ENCODE measurements at regions not wholly inside any gene's neighbourhood (a gene's known extent, or its start where the extent isn't known, plus 50 kb on each side); places are given as distances from the start of the nearest gene placed in this dataset.

DNA sequence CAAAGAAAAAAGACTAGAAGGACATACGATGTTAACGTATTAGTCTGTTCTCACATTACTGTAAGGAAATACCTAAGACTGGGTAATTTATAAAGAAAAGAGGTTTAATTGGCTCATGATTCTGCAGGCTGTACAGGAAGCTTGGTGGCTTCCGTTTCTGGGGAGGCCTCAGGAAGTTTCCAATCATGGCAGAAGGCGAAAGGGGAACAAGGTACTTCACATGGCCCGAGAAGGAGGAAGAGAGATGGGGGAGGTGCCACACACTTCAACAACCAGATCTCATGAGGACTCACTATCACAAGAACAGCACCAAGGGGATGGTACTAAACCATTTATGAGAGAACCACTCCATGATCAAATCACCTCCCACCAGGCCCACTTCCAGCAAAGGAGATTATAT is 110.1 kb downstream of the CARTPT start:
- no peak overlapping the region for H3K4me3 ChIP-seq
- DNase-seq: no peak
- 72 to 91% (median 79%) methylated on average over 5 of the region's 5 CpGs for whole genome bisulfite sequencing, 4 donors
- TF ChIP-seq, protein P1, sequence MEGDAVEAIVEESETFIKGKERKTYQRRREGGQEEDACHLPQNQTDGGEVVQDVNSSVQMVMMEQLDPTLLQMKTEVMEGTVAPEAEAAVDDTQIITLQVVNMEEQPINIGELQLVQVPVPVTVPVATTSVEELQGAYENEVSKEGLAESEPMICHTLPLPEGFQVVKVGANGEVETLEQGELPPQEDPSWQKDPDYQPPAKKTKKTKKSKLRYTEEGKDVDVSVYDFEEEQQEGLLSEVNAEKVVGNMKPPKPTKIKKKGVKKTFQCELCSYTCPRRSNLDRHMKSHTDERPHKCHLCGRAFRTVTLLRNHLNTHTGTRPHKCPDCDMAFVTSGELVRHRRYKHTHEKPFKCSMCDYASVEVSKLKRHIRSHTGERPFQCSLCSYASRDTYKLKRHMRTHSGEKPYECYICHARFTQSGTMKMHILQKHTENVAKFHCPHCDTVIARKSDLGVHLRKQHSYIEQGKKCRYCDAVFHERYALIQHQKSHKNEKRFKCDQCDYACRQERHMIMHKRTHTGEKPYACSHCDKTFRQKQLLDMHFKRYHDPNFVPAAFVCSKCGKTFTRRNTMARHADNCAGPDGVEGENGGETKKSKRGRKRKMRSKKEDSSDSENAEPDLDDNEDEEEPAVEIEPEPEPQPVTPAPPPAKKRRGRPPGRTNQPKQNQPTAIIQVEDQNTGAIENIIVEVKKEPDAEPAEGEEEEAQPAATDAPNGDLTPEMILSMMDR (IDR thresholded peaks at IDR 0.05): no peak
- TF ChIP-seq POLR2A (IDR thresholded peaks at IDR 0.05): no peak
- no peak overlapping the region for H3K27ac ChIP-seq
- H3K36me3 ChIP-seq (replicated peaks in 1 of 2): no peaks in the 10 kb centered on the region
- intact Hi-C loops (cut with DNase I): no loop called here
- H3K9me3 ChIP-seq (replicated peaks in 1 of 3): peaks cover 0 to 14% (median 0%) of the 10 kb centered on the region in 3 donors
- no peaks in the 10 kb centered on the region for H3K27me3 ChIP-seq
- peaks cover 4 to 22% of the 10 kb centered on the region in 2 donors for H3K4me1 ChIP-seq (replicated peaks in 1 of 2)

GRCh38 chr5:71830681-71831539 is 111.8 kb downstream of the CARTPT start:
- intact Hi-C loops (cut with DNase I): no loop called here
- Histone ChIP-seq H3K4me3 (peak overlapping the region in 1 of 4 donors; percentile 8), H3K27me3 (no peaks in the 10 kb centered on the region), H3K36me3 (replicated peaks in 1 of 2) (no peaks in the 10 kb centered on the region), H3K4me1 (replicated peaks in 1 of 2) (peaks cover 4 to 22% of the 10 kb centered on the region in 2 donors), H3K27ac (peak overlapping the region in 3 of 5 donors; percentile 28 to 54 (median 45)), H3K9me3 (replicated peaks in 1 of 3) (peaks cover 0 to 9% (median 0%) of the 10 kb centered on the region in 3 donors)
- TF ChIP-seq, protein P1 (IDR thresholded peaks at IDR 0.05): no peak
- TF ChIP-seq POLR2A (IDR thresholded peaks at IDR 0.05): no peak
- WGBS, 4 donors: 55 to 68% (median 60%) methylated on average over 4 of the region's 4 CpGs
- DNase-seq: peak; percentile 70 to 92 (median 88)

DNA sequence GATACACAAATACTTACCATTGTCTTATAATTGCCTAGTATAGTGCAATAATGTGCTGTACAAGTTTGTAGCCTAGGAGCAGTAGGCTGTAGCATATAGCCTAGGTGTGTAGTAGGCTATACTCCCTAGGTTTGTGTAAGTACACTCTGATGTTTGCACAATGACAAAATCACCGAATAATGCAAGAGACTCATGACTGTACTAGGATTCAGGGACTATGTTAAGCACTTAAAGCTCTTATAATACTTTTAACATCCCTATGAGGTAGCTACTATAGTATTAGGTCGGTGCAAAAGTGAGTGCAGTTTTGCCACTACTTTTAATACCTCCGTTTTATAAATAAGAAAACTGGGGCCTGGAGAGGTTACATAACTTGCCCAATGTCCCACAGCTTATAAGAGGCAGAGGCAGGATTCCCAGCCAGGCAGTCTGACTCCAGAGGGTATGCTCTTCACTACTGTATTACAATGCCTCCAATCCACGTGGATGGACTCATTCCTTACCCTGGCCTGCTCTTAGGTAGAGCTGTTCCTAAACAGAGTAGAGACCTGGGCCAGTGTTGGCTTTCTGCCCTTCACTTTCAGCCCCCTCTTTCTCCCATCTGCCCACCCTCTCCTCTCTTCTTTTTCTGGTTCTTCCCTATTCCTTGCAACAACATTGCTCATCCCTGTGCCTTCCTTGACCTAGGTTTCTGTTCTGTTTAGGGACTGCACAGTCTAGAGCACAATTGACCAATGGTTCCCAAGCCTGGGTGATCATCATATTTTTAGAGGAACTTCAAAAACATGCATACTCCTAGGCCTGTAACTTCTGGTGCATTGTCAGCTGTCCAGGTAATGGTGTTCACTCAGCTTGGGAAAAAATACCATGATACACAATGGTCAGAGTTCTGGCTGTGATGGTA is 114.0 kb downstream of the CARTPT start:
- no peaks in the 10 kb centered on the region for H3K27me3 ChIP-seq
- H3K4me3 ChIP-seq: no peak overlapping the region
- no peak for TF ChIP-seq POLR2A (IDR thresholded peaks at IDR 0.05)
- TF ChIP-seq, protein P1 (IDR thresholded peaks at IDR 0.05): no peak
- 76 to 86% (median 85%) methylated on average over 4 of the region's 4 CpGs for WGBS, 4 donors
- peaks cover 4 to 22% of the 10 kb centered on the region in 2 donors for H3K4me1 ChIP-seq (replicated peaks in 1 of 2)
- DNase-seq: no peak
- no peaks in the 10 kb centered on the region for H3K36me3 ChIP-seq (replicated peaks in 1 of 2)
- no peak overlapping the region for H3K27ac ChIP-seq
- H3K9me3 ChIP-seq (replicated peaks in 1 of 3): no peaks in the 10 kb centered on the region
- intact Hi-C loops (cut with DNase I): no loop called here

GRCh38 chr5:71834601-71835000 is 115.5 kb downstream of the CARTPT start:
- no peaks in the 10 kb centered on the region for H3K9me3 ChIP-seq (replicated peaks in 1 of 3)
- DNase-seq: no peak
- no peaks in the 10 kb centered on the region for H3K27me3 ChIP-seq
- WGBS, 4 donors: 63 to 72% (median 64%) methylated on average over 2 of the region's 2 CpGs
- H3K27ac ChIP-seq: no peak overlapping the region
- no peaks in the 10 kb centered on the region for H3K36me3 ChIP-seq (replicated peaks in 1 of 2)
- H3K4me1 ChIP-seq (replicated peaks in 1 of 2): peaks cover 4 to 19% of the 10 kb centered on the region in 2 donors
- TF ChIP-seq, protein P1 (IDR thresholded peaks at IDR 0.05): no peak
- TF ChIP-seq POLR2A (IDR thresholded peaks at IDR 0.05): no peak
- H3K4me3 ChIP-seq: no peak overlapping the region
- intact Hi-C loops (cut with DNase I): no loop called here
